ENCODE measurements at regions not wholly inside any gene's neighbourhood (a gene's known extent, or its start where the extent isn't known, plus 50 kb on each side); places are given as distances from the start of the nearest gene placed in this dataset.

GRCh38 chr3:99409961-99410360 lies 228.4 kb upstream of the COL8A1 start:
- Histone ChIP-seq H2AFZ (ENCODE audit: low read length) (no peak overlapping the region), H3K4me3 (replicated peaks in 1 of 3; ENCODE audit: insufficient read depth in 1 of 3, low read depth in 2 of 3, low read length in 3 of 3) (no peak overlapping the region), H3K27ac (ENCODE audit: extremely low read length, insufficient read depth, low read length) (no peak overlapping the region), H3K9me3 (ENCODE audit: low read length) (no peaks in the 10 kb centered on the region), H3K79me2 (ENCODE audit: insufficient read depth, low read length) (no peaks in the 10 kb centered on the region), H3K4me1 (ENCODE audit: insufficient read depth, low read length) (no peaks in the 10 kb centered on the region), H3K4me2 (ENCODE audit: low read depth, low read length) (no peak overlapping the region), H4K20me1 (ENCODE audit: insufficient read depth, low read length) (no peaks in the 10 kb centered on the region), H3K9ac (ENCODE audit: insufficient read depth, low read depth, low read length) (no peak overlapping the region), H3K27me3 (ENCODE audit: control insufficient read depth in 1 of 2, insufficient read depth in 2 of 2, low read length in 2 of 2) (no peaks in the 10 kb centered on the region), H3K36me3 (replicated peaks in 1 of 2; ENCODE audit: control insufficient read depth in 1 of 2, insufficient read depth in 2 of 2, low read length in 2 of 2) (no peaks in the 10 kb centered on the region)
- no TSS peak for BruUV-seq (replicated peaks)
- WGBS (ENCODE audit: low lambda C conversion rate) = 48% methylated on average over 1 of the region's 1 CpG
- intact Hi-C loops (cut with micrococcal nuclease; ENCODE audit: unreplicated experiment) = no loop called here
- FAIRE-seq = no peak
- POLR2A ChIA-PET = no interaction called here
- no peak for DNase-seq (ENCODE audit: low spot score)
- in situ Hi-C loops (cut with HindIII; ENCODE audit: extremely low pct_ligation_motif_present, low pct_unique_long_range_greater_than_20kb) = no loop called here
- CTCF ChIA-PET (ENCODE audit: low intra/inter-chr PET ratio, low total read pairs) = no interaction called here
- ATAC-seq = no peak
- TF ChIP-seq CENPBD1 (CRISPR knock-in tag; IDR thresholded peaks at IDR 0.05; ENCODE audit: borderline replicate concordance, low read depth) = no peak
- TF ChIP-seq TEAD2 (CRISPR knock-in tag; IDR thresholded peaks at IDR 0.05) = no peak
- TF ChIP-seq MYPOP (CRISPR knock-in tag; IDR thresholded peaks at IDR 0.05) = no peak
- TF ChIP-seq ZBTB39 (CRISPR knock-in tag; IDR thresholded peaks at IDR 0.05) = no peak
- TF ChIP-seq IKZF4 (CRISPR knock-in tag; IDR thresholded peaks at IDR 0.05; ENCODE audit: borderline replicate concordance, low read depth, not compliant biosample characterization) = no peak
- no peak for TF ChIP-seq PAWR (CRISPR knock-in tag; IDR thresholded peaks at IDR 0.05; ENCODE audit: borderline replicate concordance)
- no peak for TF ChIP-seq ARID3A (IDR thresholded peaks at IDR 0.05; ENCODE audit: low read depth, low read length)
- no peak for TF ChIP-seq ZNF800 (CRISPR knock-in tag; IDR thresholded peaks at IDR 0.05)
- TF ChIP-seq SALL2 (CRISPR knock-in tag; IDR thresholded peaks at IDR 0.05) = no peak
- TF ChIP-seq CEBPG (CRISPR knock-in tag; IDR thresholded peaks at IDR 0.05) = no peak
- TF ChIP-seq ZBTB44 (CRISPR knock-in tag; IDR thresholded peaks at IDR 0.05) = no peak

All from HepG2 (cell line).